ENCODE measurements at regions not wholly inside any gene's neighbourhood (a gene's known extent, or its start where the extent isn't known, plus 50 kb on each side); places are given as distances from the start of the nearest gene placed in this dataset.

- no peak for TF ChIP-seq CTCF (IDR thresholded peaks at IDR 0.05)
- no peak for TF ChIP-seq ZFX (IDR thresholded peaks at IDR 0.05; ENCODE audit: borderline replicate concordance)
Measured at GRCh38 chr1:106793651-106794050, 262.8 kb upstream of the PRMT6 start.
